ENCODE measurements at regions not wholly inside any gene's neighbourhood (a gene's known extent, or its start where the extent isn't known, plus 50 kb on each side); places are given as distances from the start of the nearest gene placed in this dataset.
A peak's percentile ranks its signal among the peaks of the same experiment; 100 is the strongest.

- DNase-seq (ENCODE audit: low read depth) = no peak
Observed at GRCh38 chr3:102078854-102079808, 229.8 kb downstream of the NFKBIZ start.

- no peak for DNase-seq (ENCODE audit: low read depth)
Observed at GRCh38 chr3:102079809-102080197, 230.5 kb downstream of the NFKBIZ start.

- no peak for DNase-seq (ENCODE audit: low read depth)
Observed at GRCh38 chr3:102081572-102082289, 232.4 kb downstream of the NFKBIZ start.

- no peak for DNase-seq (ENCODE audit: low read depth)
Observed at GRCh38 chr3:102083473-102083872, 234.2 kb downstream of the NFKBIZ start.

- DNase-seq (ENCODE audit: low read depth) = peak; percentile 21
Observed at GRCh38 chr3:102084006-102084405, 234.7 kb downstream of the NFKBIZ start.

- DNase-seq (ENCODE audit: low read depth) = no peak
Observed at GRCh38 chr3:102084704-102085103, 235.4 kb downstream of the NFKBIZ start.

- no peak for DNase-seq (ENCODE audit: low read depth)
Observed at GRCh38 chr3:102085431-102086176, 236.3 kb downstream of the NFKBIZ start.

- DNase-seq (ENCODE audit: low read depth) = no peak
Observed at GRCh38 chr3:102087236-102087635, 237.9 kb downstream of the NFKBIZ start.

- DNase-seq (ENCODE audit: low read depth) = no peak
Observed at GRCh38 chr3:102089239-102089638, 239.9 kb downstream of the NFKBIZ start.

GRCh38 chr3:102089904-102090720, 240.8 kb downstream of the NFKBIZ start:
- peak; percentile 43 for DNase-seq (ENCODE audit: low read depth)

GRCh38 chr3:102090721-102091045, 241.4 kb downstream of the NFKBIZ start:
- DNase-seq (ENCODE audit: low read depth) = peak; percentile 71

- DNase-seq (ENCODE audit: low read depth) = no peak
Observed at GRCh38 chr3:102091358-102091757, 242.0 kb downstream of the NFKBIZ start.

GRCh38 chr3:102092617-102093466, 243.5 kb downstream of the NFKBIZ start:
- DNase-seq (ENCODE audit: low read depth) = no peak

- DNase-seq (ENCODE audit: low read depth) = no peak
Observed at GRCh38 chr3:102094506-102094905, 245.2 kb downstream of the NFKBIZ start.

GRCh38 chr3:102095383-102095782, 246.1 kb downstream of the NFKBIZ start:
- DNase-seq (ENCODE audit: low read depth) = no peak

- no peak for DNase-seq (ENCODE audit: low read depth)
Observed at GRCh38 chr3:102096066-102096465, 246.8 kb downstream of the NFKBIZ start.

GRCh38 chr3:102098130-102098885, 249.0 kb downstream of the NFKBIZ start:
- no peak for DNase-seq (ENCODE audit: low read depth)

- no peak for DNase-seq (ENCODE audit: low read depth)
Observed at GRCh38 chr3:102099913-102100312, 250.6 kb downstream of the NFKBIZ start.

GRCh38 chr3:102102394-102102793, 253.1 kb downstream of the NFKBIZ start:
- DNase-seq (ENCODE audit: low read depth) = no peak

Data from myocyte (in vitro differentiated cells).